RWPE1 (cell line): ENCODE measurements at regions not wholly inside any gene's neighbourhood (a gene's known extent, or its start where the extent isn't known, plus 50 kb on each side); places are given as distances from the start of the nearest gene placed in this dataset.

Experiments used
- CTCF ChIA-PET: fragments of 350-600 bp; sonication (Branson Sonifier 250); formaldehyde crosslinking; extraction: SDS; loops from one replicate; lab custom pipeline; 2021; lab: Yijun Ruan, JAX
- POLR2A ChIA-PET: fragments of 400-600 bp; formaldehyde crosslinking; extraction: SDS; loops from one replicate; lab custom pipeline; 2020; ENCODE audit warnings: antibody characterized with exemption; ENCODE audit not compliant: low non-redundant PET; lab: Yijun Ruan, JAX
- DNase-seq: peaks from one replicate; pipeline ENCODE4 v3.0.0; 2012; ENCODE audit warnings: low spot score
- H3K27ac ChIP-seq: fragments of 450-650 bp; 2 replicates; pipeline ENCODE4 v1.5.1; 2017
- CTCF ChIP-seq: fragments of 450-650 bp; conservative IDR thresholded peaks from 2 replicates; pipeline ENCODE4 v1.5.1; 2017; ENCODE audit warnings: low read depth, mild to moderate bottlenecking

DNA sequence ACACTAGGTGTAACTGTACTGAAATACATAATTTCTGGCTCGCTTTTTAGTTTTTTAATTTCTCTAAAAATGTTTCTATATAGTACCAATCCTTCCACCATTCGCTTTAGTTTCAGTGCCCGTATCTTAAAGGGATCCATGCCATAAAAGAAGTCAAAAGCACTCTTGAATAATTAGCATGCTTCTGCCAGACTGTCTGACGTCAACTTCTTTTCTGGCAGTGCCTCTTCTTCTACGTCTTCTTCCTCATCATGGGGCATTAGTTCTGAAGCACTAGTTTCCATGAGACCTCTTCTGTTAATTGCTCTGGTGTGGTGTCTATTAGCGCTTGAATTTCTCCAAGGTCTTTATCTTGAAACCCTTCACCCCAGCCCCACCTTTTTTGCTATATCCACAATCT, 93.8 kb upstream of the DOCK9 start:
- TF ChIP-seq CTCF, result no peak
- no peak for DNase-seq
- no peak overlapping the region for H3K27ac ChIP-seq
- CTCF ChIA-PET, result no interaction called here
- POLR2A ChIA-PET, result no interaction called here

DNA sequence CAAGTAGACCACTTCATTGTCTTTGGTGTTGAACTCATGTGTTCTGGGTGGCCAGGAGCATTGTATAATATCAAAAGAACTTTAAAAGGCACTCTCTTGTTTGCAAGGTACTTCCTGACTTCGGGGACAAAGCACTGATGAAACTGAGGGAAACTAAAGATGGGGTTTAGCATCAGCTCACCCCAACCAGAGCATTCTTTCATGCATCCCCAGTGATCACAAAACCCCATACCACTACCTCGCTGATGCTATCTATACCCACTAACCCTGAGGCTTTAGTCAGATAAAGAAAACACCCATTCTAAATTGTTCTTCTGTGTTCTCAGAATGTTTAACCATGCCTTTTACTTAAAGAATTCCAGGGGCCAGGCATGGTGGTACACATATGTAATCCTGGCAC, 94.5 kb upstream of the DOCK9 start:
- DNase-seq, result no peak
- POLR2A ChIA-PET, result no interaction called here
- CTCF ChIA-PET, result no interaction called here
- H3K27ac ChIP-seq, result no peak overlapping the region
- TF ChIP-seq CTCF, result no peak

DNA sequence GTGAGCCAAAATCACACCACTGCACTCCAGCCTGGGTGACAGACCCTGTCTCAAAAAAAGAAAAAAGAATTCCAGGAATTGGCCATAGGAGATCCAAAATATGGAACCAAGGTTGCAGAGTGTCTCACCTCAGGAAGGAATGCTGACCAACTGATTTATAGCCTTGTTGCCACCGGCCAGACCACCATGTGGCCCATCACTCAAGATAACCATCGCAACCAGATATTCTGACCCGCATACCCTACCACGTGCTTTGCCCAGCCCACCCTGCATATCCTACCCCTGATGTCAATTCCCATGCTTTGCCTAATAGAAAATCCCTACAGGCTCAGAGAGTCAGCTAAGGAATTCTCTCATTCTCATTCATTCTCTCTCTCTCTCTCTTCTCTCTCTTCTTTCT, 95.1 kb upstream of the DOCK9 start:
- no peak for TF ChIP-seq CTCF
- ChIA-PET POLR2A (no interaction called here), CTCF (no interaction called here)
- no peak overlapping the region for H3K27ac ChIP-seq
- DNase-seq, result no peak

- ChIA-PET POLR2A (no interaction called here), CTCF (no interaction called here)
- DNase-seq, result no peak
- H3K27ac ChIP-seq, result no peak overlapping the region
- no peak for TF ChIP-seq CTCF
These were observed 96.8 kb upstream of the DOCK9 start for GRCh38 chr13:99074693-99075092.

DNA sequence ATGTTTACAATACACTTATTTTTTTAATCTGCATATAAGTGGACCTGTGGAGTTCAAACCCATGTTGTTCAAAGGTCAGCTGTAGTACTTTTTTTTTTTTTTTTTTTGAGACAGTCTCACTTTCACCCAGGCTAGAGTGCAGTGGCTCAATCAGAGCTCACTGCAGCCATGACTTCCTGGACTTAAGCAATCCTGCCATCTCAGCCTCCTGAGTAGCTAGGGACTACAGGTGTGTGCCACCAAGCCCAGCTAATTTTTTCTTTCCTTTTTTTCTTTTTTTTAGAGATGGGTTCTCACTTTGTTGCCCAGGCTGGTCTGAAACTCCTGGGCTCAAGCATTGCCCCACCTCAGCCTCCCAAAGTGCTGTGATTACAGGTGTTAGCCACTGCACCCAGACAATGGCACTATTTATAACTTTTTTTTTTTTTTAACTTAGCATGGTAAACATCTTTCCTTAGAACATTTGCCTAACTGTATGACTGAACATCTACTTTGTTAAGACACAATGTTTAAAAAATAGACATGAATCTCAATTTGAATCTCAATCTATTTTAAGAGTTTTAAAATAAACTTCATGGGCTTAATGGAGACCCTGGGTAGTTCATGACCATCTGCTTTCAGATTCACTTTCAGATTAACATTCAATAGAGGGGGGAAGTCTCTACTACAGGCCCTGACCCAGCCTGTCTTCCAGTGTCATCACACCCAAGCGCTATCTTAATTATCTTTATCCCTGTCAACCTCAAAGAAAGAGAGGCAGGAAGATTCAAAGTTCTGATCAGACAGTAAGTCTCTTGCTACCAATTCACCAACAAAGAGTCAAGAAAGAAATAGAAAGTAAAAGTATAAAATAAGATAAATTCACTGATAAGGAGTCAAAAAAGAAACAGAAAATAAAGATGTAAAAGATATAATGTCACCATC, 97.7 kb upstream of the DOCK9 start:
- no peak for DNase-seq
- TF ChIP-seq CTCF, result no peak
- ChIA-PET CTCF (interaction anchor here (0.6 kb wide), 1 partner anchor 1140 kb away, joined by 4 read pairs; no protein-coding TSS in a partner anchor), POLR2A (no interaction called here)
- H3K27ac ChIP-seq, result no peak overlapping the region

GRCh38 chr13:99078017-99078771, 100.3 kb upstream of the DOCK9 start:
- POLR2A ChIA-PET, result no interaction called here
- H3K27ac ChIP-seq, result no peak overlapping the region
- no peak for DNase-seq
- CTCF ChIA-PET, result no interaction called here
- no peak for TF ChIP-seq CTCF
